GM21381 (cell line): ENCODE measurements at regions not wholly inside any gene's neighbourhood (a gene's known extent, or its start where the extent isn't known, plus 50 kb on each side); places are given as distances from the start of the nearest gene placed in this dataset.

ENCODE experiments used
- ATAC-seq: cut with Tn5 transposase; IDR thresholded peaks from one replicate; pipeline ENCODE4 v1.9.1; 2021; ENCODE audit warnings: mild to moderate bottlenecking, moderate library complexity; ENCODE audit not compliant: unreplicated experiment

- ATAC-seq = no peak
These were observed 359.2 kb downstream of the PREX1 start for GRCh38 chr20:48468571-48468970.

GRCh38 chr20:48467622-48468021 lies 360.2 kb downstream of the PREX1 start:
- ATAC-seq = no peak

GRCh38 chr20:48465271-48465670 lies 362.5 kb downstream of the PREX1 start:
- no peak for ATAC-seq

- no peak for ATAC-seq
These were observed 363.9 kb downstream of the PREX1 start for GRCh38 chr20:48463916-48464315.

- no peak for ATAC-seq
These were observed 364.6 kb downstream of the PREX1 start for GRCh38 chr20:48463096-48463720.

- ATAC-seq = no peak
These were observed 366.1 kb downstream of the PREX1 start for GRCh38 chr20:48461735-48462119.

- ATAC-seq = no peak
These were observed 366.6 kb downstream of the PREX1 start for GRCh38 chr20:48461091-48461734.

GRCh38 chr20:48460681-48461080 lies 367.1 kb downstream of the PREX1 start:
- no peak for ATAC-seq

GRCh38 chr20:48459722-48460395 lies 367.9 kb downstream of the PREX1 start:
- ATAC-seq = no peak

- ATAC-seq = no peak
These were observed 369.0 kb downstream of the PREX1 start for GRCh38 chr20:48458601-48459385.

- no peak for ATAC-seq
These were observed 369.8 kb downstream of the PREX1 start for GRCh38 chr20:48458003-48458377.

- ATAC-seq = no peak
These were observed 370.4 kb downstream of the PREX1 start for GRCh38 chr20:48457193-48458002.

GRCh38 chr20:48456366-48457192 lies 371.2 kb downstream of the PREX1 start:
- ATAC-seq = no peak

- ATAC-seq = no peak
These were observed 372.0 kb downstream of the PREX1 start for GRCh38 chr20:48455651-48456365.

- ATAC-seq = no peak
These were observed 372.9 kb downstream of the PREX1 start for GRCh38 chr20:48454671-48455490.

- no peak for ATAC-seq
These were observed 374.2 kb downstream of the PREX1 start for GRCh38 chr20:48453477-48454093.

- ATAC-seq = no peak
These were observed 376.4 kb downstream of the PREX1 start for GRCh38 chr20:48451401-48451800.
